ENCODE measurements at regions not wholly inside any gene's neighbourhood (a gene's known extent, or its start where the extent isn't known, plus 50 kb on each side); places are given as distances from the start of the nearest gene placed in this dataset.

GRCh38 chr21:15222707-15223106 is 157.9 kb upstream of the NRIP1 start:
- Histone ChIP-seq H3K4me1 (peaks cover 25% of the 10 kb centered on the region), H3K4me3 (no peak overlapping the region), H3K27me3 (ENCODE audit: low read depth) (no peaks in the 10 kb centered on the region), H3K27ac (no peak overlapping the region), H3K36me3 (no peaks in the 10 kb centered on the region), H3K9me3 (no peaks in the 10 kb centered on the region)
- intact Hi-C loops (cut with DNase I) = no loop called here
- ATAC-seq (no peak), DNase-seq (no peak)
- no peak for TF ChIP-seq CTCF (IDR thresholded peaks at IDR 0.05)

GRCh38 chr21:15224346-15225086 is 159.7 kb upstream of the NRIP1 start:
- TF ChIP-seq CTCF (IDR thresholded peaks at IDR 0.05) = no peak
- H3K36me3 ChIP-seq = no peaks in the 10 kb centered on the region
- ATAC-seq = peak in 1 of 2 donors; percentile 45
- H3K27me3 ChIP-seq (ENCODE audit: low read depth) = no peaks in the 10 kb centered on the region
- H3K4me1 ChIP-seq = peaks cover 25% of the 10 kb centered on the region
- no peak overlapping the region for H3K27ac ChIP-seq
- DNase-seq = no peak
- intact Hi-C loops (cut with DNase I) = no loop called here
- no peak overlapping the region for H3K4me3 ChIP-seq
- no peaks in the 10 kb centered on the region for H3K9me3 ChIP-seq

GRCh38 chr21:15227919-15228318 is 163.1 kb upstream of the NRIP1 start:
- DNase-seq (no peak), ATAC-seq (no peak)
- Histone ChIP-seq H3K27me3 (ENCODE audit: low read depth) (no peaks in the 10 kb centered on the region), H3K36me3 (no peaks in the 10 kb centered on the region), H3K9me3 (no peaks in the 10 kb centered on the region), H3K4me1 (peaks cover under 1% of the 10 kb centered on the region), H3K4me3 (no peak overlapping the region), H3K27ac (no peak overlapping the region)
- no peak for TF ChIP-seq CTCF (IDR thresholded peaks at IDR 0.05)
- intact Hi-C loops (cut with DNase I) = no loop called here

- ATAC-seq = peak in 1 of 2 donors; percentile 71
- TF ChIP-seq CTCF (IDR thresholded peaks at IDR 0.05) = no peak
- DNase-seq = no peak
- H3K27ac ChIP-seq = no peak overlapping the region
- H3K9me3 ChIP-seq = no peaks in the 10 kb centered on the region
- no peaks in the 10 kb centered on the region for H3K27me3 ChIP-seq (ENCODE audit: low read depth)
- no peaks in the 10 kb centered on the region for H3K4me1 ChIP-seq
- no peak overlapping the region for H3K4me3 ChIP-seq
- intact Hi-C loops (cut with DNase I) = no loop called here
- no peaks in the 10 kb centered on the region for H3K36me3 ChIP-seq
These were observed 164.6 kb upstream of the NRIP1 start for GRCh38 chr21:15229390-15229789.

- no peaks in the 10 kb centered on the region for H3K36me3 ChIP-seq
- H3K4me3 ChIP-seq = no peak overlapping the region
- TF ChIP-seq CTCF (IDR thresholded peaks at IDR 0.05) = no peak
- DNase-seq (no peak), ATAC-seq (no peak)
- intact Hi-C loops (cut with DNase I) = no loop called here
- no peaks in the 10 kb centered on the region for H3K9me3 ChIP-seq
- no peaks in the 10 kb centered on the region for H3K27me3 ChIP-seq (ENCODE audit: low read depth)
- no peak overlapping the region for H3K27ac ChIP-seq
- H3K4me1 ChIP-seq = no peaks in the 10 kb centered on the region
These were observed 168.8 kb upstream of the NRIP1 start for GRCh38 chr21:15233611-15234010.
